ENCODE measurements at regions not wholly inside any gene's neighbourhood (a gene's known extent, or its start where the extent isn't known, plus 50 kb on each side); places are given as distances from the start of the nearest gene placed in this dataset.

DNA sequence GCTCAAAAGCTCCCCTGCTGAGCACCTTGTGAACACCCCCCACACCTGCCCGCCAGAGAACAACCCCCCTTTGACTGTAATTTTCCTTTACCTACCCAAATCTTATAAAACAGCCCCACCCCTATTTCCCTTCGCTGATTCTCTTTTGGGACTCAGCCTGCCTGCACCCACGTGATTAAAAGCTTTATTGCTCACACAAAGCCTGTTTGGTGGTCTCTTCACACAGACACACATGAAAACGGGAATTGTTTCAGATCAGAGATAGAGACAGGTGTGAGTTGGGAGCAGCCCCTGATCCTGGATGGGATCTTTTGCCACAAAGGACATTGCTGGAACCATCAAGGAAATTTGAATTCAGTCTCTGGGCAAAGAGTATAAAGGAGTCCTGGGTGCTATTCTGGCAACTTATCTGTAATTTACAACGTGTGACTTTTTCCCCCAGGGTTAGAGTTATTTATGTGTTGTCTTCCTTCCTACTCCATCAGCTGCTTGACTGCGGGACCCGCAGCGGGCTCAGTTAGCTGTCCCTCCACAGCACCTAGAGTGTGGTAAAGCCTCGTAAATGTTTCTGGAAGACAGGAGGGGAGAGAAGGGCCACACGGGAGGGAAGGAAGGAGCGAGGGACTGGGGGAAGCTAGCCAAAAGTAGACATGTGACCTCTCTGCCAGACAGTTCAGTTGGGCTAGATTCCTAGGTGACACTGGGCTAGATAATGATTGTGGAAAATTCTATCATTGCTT lies 437.0 kb downstream of the ZNF608 start:
- DNase-seq (ENCODE audit: low spot score), result no peak

DNA sequence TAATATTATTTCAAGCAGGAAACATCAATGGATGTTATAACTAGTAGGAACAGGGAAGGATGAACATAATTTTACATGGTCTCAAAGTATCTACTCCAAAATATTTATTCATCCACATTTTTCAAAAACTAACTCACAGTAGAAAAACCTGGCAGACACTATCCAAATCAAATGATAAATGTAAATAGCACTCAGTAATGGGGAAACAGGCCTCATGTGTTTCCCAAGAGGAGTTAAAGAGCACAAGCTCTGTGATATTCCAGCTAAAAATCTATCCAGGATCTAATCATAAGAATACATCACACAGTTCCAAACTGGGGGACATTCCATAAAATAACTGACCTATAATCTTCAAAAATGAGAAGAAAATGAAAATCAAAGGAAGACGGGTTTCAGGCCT lies 443.1 kb downstream of the ZNF608 start:
- no peak for DNase-seq (ENCODE audit: low spot score)

DNA sequence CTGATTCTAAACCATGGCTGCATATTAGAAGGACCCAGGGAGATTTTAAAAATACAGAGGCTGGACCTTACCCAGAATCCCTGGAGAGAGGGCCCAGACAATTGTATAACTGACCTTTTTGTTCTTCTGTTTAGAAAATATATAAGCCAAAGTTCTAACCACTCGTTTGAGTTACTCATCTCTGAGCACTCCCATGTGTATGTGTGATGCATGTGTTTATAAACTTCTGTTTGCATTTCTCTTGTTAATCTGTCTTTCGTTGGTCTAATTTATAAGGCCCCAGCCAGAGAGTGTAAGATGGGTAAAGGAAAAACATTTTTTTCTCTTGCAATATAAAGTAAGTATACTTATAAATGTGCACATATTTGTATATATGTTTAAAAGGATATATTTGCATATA lies 443.9 kb downstream of the ZNF608 start:
- no peak for DNase-seq (ENCODE audit: low spot score)

DNA sequence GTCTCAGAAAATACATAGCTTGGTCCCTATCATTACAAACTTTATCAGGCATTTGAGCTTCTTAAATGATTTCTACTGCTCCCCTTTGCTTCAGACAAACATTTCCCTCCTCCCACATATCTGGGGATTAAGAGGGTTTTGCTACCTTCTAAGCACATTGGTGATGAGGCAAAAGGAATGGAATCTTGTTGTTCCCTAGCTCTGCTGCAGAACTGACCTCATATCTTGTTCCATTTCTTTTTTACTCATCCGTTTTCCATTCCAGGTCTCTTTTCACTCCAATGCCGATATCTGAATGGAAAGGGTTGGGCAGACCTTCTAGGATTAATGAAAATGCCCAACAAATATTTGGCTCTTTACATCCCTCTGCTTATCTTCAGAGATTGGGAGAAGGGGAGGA lies 444.6 kb downstream of the ZNF608 start:
- no peak for DNase-seq (ENCODE audit: low spot score)

DNA sequence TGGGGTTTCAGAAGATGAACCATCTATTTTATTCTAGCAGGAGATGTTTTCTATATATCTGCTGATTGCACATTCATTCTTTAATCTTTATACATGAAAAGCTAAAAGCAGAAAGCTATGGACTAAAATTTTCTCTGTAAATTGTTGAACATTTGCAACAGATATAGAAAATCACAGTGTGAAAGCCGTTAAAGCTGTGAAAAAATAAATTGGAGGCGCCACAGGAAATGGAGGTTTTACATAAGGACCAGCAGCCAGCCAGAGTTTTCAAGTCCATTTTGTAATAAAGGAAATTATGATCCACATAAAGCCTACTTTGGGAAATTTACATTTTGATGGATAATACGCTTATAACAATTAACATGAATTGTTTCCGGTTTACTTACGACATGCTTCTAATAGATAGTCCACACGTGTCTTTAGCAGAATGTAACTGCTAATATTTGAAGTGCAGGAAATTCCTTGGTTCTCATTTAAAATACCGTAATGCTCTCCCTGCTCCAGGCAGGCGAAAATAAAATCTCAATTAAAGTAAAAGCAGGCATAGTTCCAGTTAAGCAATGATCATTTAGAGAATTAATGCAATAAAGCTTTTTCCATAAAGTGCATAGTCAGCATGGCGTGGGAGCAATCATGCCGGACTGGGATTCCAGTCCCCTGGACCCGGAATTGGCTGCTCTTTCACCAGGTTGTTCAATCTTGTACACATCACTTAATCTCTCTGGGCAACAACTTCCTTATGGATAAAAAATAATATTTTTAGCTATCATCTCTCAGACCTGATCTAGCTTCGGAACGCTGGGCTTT lies 445.4 kb downstream of the ZNF608 start:
- no peak for DNase-seq (ENCODE audit: low spot score)

GRCh38 chr5:124297826-124298225 lies 448.6 kb downstream of the ZNF608 start:
- no peak for DNase-seq (ENCODE audit: low spot score)

GRCh38 chr5:124292322-124292855 lies 454.1 kb downstream of the ZNF608 start:
- DNase-seq (ENCODE audit: low spot score), result no peak

DNA sequence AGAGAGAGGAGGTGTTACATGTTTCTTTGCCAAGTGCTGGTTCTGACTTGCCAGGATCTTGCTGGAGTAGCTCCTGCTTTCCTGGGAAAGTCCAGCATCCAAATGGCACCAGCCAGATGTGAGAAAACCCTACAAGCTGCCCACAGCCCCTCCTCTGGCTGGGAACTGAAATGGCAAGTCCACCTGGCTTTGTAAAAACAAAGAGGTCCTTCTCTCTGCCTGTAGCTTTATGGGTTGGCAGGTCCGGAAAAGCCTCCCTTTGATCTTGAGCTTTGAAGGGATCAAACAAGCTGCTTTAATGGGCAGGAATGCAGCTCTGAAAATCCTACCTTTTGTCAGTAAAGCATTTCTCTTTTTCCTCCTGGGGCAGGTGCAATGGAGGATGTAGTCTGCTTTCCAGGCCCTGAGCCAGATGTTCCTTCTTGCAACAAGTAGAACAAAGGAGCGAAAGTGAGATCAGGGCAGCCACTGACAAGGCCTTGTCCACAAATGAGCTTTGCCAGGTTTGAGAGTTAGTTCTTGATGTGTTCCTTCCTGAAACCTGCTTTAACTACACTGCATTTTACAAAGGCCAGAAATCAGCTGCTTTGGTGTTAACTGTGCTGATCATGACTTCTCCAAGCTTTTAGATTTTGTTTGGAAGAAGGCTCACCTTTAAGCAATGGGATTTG lies 456.7 kb downstream of the ZNF608 start:
- no peak for DNase-seq (ENCODE audit: low spot score)

DNA sequence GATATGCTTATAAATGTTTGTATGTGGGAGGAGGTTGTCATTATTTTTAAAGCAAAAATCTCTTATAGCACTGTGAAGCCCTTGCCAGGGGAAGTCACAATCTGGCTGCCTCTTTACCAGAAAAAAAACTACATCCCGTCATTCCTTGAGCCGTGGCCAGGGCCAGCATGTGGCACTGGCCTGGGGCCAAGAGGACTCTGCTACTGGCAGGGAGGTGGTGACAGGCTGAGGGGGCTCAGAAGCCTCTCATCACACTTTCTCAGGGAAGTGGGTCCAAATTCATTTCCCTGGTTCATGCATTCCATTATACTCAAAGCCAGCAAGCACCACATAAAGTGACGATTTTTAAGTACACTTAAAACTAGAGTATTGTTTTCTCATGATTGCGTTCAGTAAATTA lies 457.3 kb downstream of the ZNF608 start:
- no peak for DNase-seq (ENCODE audit: low spot score)

DNA sequence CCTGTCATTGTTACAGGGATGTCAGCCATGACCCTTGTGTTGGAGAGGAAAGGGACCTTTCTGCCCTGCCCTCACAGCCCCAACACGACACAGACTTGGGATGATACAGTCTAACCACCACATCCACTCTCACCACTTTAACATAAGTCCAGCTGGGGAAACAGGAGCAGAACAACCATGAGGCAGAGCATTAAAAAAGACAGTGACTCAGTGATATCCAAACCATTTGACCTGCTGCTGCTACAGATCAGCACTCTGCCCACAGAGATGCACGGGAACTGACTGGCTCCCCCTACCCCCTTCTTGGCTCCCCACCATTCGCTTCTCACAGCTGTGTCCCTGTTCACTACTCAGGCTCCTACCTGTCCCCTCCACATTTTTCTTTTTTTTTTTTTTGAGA lies 458.6 kb downstream of the ZNF608 start:
- DNase-seq (ENCODE audit: low spot score), result no peak

DNA sequence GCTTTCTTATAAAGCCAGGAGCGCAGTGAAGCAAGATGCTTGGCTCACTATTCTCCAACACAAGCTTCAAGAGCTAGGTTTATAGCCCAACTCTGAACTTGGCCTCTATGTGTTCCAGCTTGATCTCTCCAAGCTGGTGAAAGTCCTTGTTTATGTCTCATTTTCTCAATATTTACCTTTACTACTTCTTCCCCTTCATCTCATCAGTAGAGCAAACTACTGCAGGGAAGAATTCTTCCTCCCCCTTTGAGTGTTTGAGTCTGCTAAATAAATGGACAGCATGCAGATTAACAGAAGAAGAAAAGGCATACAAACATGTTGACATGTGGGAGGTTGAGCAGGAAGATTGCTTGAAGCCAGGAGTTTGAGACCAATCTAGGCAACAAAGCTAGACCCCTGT lies 460.7 kb downstream of the ZNF608 start:
- DNase-seq (ENCODE audit: low spot score), result no peak

DNA sequence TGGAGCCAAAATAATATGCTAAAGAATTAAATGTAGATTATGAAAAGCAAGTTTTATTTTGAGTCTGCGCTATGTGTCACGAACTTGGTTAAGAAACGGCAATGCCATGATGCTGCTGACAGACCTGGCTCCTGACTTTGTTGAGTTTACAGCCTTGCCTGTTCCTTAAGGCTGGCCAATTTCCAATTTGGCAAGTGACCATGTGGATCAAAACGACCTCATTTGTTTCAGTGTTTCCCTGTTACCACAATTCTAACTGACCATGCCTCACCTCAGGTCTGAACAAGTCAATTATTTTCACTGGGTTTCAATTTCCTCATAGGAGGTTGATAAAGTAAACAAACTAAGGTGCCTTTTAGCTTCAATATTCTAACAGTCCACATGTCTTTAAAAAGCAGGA lies 461.4 kb downstream of the ZNF608 start:
- DNase-seq (ENCODE audit: low spot score), result no peak

GRCh38 chr5:124283031-124283430 lies 463.4 kb downstream of the ZNF608 start:
- no peak for DNase-seq (ENCODE audit: low spot score)

DNA sequence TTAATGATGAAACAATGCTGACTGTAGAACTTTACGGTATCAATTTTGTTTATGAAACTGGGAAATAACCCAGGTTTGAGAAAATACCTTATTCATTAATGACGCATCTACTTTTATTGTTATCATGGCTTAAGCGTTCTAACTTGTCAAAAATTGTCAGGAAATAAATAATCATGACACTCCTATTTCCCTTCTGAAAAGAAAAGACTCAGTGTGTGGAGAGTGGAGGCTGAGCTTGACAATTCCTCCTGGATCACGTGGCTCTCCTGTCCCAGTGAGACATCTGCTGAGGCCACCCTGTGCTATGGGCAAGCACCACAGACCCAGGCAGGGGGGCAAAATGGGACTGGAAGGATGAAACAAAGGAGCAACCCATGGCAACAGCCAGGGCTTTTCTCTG lies 466.4 kb downstream of the ZNF608 start:
- DNase-seq (ENCODE audit: low spot score), result no peak

DNA sequence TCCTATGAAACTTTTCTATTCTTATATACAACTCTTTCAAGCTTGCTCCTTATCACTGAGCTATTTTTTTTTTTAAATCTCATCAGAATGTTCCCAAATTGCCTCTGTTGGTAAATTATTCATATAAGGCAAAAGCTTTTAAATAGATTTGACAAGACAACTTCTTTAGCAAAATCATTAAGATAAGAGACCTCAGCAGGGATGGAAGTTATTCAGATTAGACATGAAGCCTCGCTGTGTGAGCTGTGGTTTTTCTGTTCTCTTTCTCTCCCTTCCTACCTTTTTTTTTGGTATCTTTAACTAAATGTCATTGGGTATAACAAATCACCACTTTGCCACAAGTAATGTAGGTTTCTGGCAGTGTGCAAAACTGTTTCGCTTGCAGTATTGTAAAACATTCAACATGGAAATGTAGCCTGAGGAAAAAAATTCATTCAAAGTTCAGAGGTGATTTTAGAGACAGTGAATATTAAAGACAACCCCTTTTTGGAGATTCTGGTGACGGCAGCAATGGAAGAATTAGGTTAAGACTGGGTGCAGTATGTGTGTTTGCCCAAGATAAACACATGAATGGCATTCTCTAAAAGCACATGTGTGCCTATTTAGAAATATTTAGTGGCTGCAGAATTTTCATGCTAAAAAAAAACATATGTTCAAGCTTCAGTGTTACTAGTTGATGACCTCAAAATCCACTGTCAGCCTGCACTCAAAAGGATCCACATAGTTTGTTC lies 467.1 kb downstream of the ZNF608 start:
- no peak for DNase-seq (ENCODE audit: low spot score)

DNA sequence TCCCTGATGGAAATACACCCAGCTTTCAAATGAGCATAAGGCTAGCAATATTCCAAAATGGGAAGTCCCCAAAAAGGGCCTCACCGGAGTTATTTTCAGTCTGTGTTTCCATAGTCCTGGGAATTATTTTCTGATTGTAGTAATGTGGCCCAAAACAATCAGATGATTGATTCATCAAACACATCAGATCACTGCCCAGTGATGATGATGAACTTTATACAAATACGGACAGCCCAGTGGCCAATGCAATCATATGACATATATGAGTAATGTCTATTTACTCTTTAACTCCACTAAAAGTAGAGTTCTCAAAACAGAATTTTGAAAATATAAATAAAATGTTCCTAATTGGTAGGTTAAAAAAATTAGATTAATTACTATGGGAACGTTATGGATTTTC lies 467.8 kb downstream of the ZNF608 start:
- DNase-seq (ENCODE audit: low spot score), result no peak

DNA sequence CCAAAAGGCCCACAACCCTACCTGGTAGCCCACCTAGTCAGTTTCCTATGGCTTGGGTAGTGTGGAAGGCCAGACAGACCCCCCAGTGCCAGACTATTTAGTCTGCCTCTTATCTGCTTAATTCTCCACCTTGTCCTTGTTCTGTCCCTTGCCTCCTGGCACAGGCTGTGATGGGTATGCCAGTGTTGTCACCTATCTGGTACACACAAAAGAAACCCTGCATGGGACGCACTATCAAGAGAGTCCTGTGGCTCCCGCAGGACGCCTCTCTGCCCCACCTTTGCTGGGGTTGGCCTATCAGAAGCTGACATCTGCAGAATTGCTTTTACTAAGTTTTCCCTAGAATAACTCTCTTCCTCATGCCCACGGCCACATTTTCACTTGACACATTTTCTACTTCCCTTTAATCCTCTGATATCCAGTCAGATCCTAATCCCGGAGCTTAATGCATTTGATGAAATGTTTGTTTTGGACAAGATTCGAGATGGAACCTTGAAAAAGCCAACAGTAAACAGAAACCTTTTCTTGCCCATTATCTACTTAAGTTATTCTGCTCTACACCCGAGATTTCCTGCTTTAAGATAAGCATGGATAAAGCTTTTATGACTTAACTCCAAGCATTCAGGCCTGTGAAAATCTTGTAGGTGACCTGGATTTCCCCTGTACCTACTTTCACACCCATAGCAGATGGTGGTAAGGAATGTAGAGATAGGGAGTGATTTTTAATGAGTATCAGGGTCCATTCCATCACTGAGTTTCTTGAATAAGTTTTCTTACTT lies 468.5 kb downstream of the ZNF608 start:
- no peak for DNase-seq (ENCODE audit: low spot score)

DNA sequence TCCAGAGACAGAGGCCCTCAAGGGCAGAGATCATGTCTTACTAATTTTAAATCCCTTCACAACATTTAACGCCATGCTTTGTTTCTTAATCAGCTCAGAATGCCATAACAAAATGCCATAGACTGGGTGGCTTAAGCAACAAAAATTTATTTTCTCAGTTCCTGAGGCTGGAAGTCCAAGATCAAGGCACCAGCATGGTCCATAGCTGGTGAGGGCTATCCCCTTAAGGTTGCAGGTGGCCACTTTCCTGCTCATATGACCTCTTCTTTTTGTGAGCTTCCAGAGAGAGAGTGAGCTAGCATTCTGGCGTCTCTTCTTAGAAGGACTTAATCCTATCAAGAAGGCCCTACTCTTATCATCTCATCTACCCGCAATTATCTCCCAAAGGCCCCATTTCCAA lies 470.3 kb downstream of the ZNF608 start:
- no peak for DNase-seq (ENCODE audit: low spot score)

GRCh38 chr5:124274949-124275348 lies 471.5 kb downstream of the ZNF608 start:
- no peak for DNase-seq (ENCODE audit: low spot score)

DNA sequence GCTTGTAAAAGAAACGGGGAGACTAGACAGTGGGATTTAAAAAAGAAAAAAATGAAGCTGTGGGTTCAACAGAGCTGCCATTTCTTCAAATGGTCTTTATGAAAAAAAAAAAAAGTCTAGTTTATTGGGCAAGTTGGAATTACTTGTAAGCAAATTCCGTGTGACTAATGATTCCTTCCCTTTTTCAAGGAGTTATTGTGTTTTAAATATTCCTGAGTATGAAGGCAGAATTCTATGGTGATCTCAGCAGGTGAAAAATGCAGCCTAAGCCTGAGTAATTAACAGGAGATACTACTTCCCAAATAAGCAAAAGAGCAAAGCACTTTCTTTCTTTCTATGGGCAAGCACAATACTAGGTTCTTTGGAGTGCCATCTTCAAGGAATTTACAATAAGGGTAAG lies 481.9 kb downstream of the ZNF608 start:
- no peak for DNase-seq (ENCODE audit: low spot score)

All from CD4-positive, alpha-beta T cell treated with Interleukin-2 at 100 ng/mL for 4 hours (primary cell).